H1 (cell line): ENCODE measurements at regions not wholly inside any gene's neighbourhood (a gene's known extent, or its start where the extent isn't known, plus 50 kb on each side); places are given as distances from the start of the nearest gene placed in this dataset.

ENCODE experiments used
- NANOG ChIP-seq: IDR thresholded peaks from 2 replicates; pipeline ENCODE4 v1.6.1; 2011; ENCODE audit warnings: low read length, low read depth, mild to moderate bottlenecking, inconsistent platforms; ENCODE audit not compliant: insufficient read depth, poor library complexity, severe bottlenecking

DNA sequence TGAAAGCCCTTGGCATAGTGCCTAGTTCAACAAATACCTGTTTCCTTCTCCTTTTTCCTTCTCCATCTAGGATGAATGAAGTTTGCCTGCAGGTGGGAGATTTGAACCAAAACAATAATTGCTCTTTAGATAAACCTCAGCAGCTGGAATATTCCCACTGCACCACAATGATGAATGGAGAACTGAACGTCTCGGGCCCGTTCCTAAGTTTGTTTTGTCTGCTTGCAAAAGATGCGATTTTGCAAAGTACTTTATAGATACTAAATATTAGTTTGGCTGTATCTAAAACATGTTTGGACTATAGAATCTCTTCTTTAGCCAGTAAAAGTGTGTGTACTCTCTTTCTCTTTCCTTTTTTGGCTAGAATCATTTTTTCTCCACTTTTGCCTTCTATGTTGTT lies 75.8 kb upstream of the BMPER start (continued):
- TF ChIP-seq NANOG, result no peak
